GM19328 (cell line): ENCODE measurements at regions not wholly inside any gene's neighbourhood (a gene's known extent, or its start where the extent isn't known, plus 50 kb on each side); places are given as distances from the start of the nearest gene placed in this dataset.
"Not testable (repeated sequence)": the region's sequence is repeated elsewhere in the genome, so short reads cannot be mapped to it uniquely, and the experiment has no call there.

Source experiments
- ATAC-seq: cut with Tn5 transposase; IDR thresholded peaks from one replicate; pipeline ENCODE4 v1.9.1; 2021; ENCODE audit warnings: mild to moderate bottlenecking, moderate library complexity; ENCODE audit not compliant: unreplicated experiment

- ATAC-seq, result no peak
Measured at GRCh38 chr6:137610702-137611101, 116.5 kb upstream of the OLIG3 start.

GRCh38 chr6:137623293-137623692 lies 129.1 kb upstream of the OLIG3 start:
- no peak for ATAC-seq

GRCh38 chr6:137625100-137625661 lies 131.0 kb upstream of the OLIG3 start:
- no peak for ATAC-seq

DNA sequence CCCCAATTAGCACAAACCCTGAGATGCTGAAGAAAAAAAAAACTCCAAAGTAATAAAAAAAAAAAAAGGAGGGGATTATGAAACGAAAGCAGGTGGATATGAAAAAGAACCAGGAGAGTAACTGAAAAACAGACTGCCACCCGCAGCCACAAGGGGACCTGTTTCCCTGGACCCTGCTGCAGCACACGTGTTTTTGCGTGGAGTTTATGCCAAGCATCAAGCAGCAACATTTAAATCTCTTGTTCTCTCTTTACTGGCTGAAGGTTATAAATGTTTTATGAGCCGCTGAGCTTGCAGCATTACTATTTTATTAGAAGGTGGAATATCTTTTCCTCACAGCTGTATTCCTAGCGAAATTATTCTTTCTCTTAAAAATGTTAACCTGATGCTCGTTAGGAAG lies 131.6 kb upstream of the OLIG3 start:
- no peak for ATAC-seq

DNA sequence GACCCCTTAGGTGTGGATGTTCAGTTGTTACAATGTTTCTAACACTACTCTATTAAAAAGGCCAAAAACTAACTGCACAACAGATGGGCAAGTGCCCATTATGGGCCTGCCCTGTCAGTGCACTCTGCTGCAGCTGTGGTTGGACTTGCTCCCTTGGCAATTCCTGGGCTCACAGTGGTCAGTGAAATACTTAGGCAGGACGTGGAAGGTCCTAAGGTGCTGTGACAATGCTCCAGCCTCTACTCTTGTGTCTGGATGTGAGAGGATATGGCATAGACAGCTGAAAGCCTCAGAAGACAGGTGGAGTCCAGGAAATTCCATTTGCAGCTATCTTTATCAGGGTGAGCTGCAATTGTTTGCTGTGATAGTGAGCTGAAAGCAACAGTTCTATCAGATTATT lies 136.5 kb upstream of the OLIG3 start:
- no peak for ATAC-seq

DNA sequence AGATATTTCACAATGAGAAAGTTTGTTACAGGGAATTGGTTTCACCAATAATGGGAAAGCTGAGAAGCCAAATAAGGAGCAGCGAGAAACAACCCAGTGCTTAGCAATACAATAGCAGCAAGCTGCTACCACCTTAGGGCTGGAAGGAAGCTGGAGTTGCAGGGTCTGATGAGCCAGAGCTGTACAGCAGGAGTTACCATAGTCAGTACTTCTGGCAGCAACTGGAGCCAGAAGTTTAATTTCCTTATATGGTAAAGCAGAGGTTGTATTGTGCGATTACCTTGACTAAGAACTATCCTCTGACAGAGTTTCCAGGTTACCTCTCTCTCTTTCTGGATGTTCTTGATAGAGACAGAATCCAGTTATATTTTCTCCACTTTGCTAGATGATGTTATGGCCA lies 137.1 kb upstream of the OLIG3 start:
- ATAC-seq, result no peak

DNA sequence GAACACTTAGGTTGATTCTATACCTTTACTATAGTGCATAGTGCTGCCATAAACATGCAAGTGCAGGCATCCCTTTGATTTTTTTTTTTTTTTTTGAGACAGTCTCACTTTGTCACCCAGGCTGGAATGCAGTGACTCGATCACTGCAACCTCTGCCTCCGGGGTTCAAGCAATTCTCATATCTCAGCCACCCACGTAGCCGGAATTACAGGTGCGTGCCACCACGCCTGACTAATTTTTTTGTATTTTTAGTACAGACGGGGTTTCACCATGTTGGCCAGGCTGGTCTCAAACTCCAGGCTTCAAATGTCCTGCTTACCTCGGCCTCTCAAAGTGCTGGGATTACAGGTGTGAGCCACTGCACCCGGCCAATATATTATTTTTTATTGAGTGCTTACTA lies 140.0 kb upstream of the OLIG3 start:
- not testable (repeated sequence) for ATAC-seq

DNA sequence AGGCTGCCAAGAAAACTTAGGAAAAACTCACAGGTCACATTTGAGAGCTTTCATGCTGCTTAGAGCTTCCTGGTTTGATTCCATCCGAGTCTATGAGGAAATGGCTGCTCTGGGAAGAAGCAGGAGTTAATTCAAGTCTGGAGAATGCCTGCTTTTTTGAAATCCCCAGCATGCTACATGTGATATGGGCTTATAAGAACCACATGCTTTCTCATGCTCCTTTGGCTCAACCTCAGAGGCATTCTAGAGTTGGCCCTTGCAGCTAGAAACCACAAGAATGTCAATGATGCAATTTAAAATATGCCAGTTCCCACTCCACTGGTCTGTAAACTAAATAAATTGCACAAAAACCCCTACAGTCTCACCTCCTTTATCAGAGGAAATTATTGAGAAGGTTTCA lies 142.9 kb upstream of the OLIG3 start:
- ATAC-seq, result no peak

- no peak for ATAC-seq
Measured at GRCh38 chr6:137638926-137639706, 144.9 kb upstream of the OLIG3 start.

GRCh38 chr6:137640086-137640485 lies 145.9 kb upstream of the OLIG3 start:
- ATAC-seq, result no peak

- no peak for ATAC-seq
Measured at GRCh38 chr6:137641474-137642077, 147.4 kb upstream of the OLIG3 start.

- not testable (repeated sequence) for ATAC-seq
Measured at GRCh38 chr6:137643210-137643609, 149.0 kb upstream of the OLIG3 start.

GRCh38 chr6:137643644-137644043 lies 149.4 kb upstream of the OLIG3 start:
- ATAC-seq, result not testable (repeated sequence)

GRCh38 chr6:137645850-137646249 lies 151.7 kb upstream of the OLIG3 start:
- ATAC-seq, result no peak

DNA sequence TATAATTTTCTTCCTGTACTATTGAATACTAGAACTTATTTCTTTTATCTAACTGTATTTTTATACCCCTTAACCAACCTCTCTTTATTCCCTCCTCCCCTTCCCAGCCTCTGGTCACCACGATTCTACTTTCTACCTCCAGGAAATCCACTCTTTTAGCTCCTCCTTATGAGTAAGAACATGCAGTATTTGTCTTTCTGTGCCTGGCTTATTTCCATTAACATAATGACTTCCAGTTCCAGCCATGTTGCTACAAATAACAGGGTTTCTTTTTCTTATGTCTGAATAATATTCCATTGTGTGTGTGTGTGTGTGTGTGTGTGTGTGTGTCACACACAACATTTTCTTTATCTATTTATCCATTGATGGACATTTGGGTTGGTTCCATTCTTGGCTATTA lies 152.3 kb upstream of the OLIG3 start:
- no peak for ATAC-seq

GRCh38 chr6:137647762-137648447 lies 153.7 kb upstream of the OLIG3 start:
- ATAC-seq, result peak; percentile 63

- ATAC-seq, result no peak
Measured at GRCh38 chr6:137650720-137651119, 156.5 kb upstream of the OLIG3 start.

- no peak for ATAC-seq
Measured at GRCh38 chr6:137651178-137651577, 157.0 kb upstream of the OLIG3 start.

- ATAC-seq, result no peak
Measured at GRCh38 chr6:137651591-137652335, 157.6 kb upstream of the OLIG3 start.

- no peak for ATAC-seq
Measured at GRCh38 chr6:137652961-137653705, 158.9 kb upstream of the OLIG3 start.
